ENCODE measurements at regions not wholly inside any gene's neighbourhood (a gene's known extent, or its start where the extent isn't known, plus 50 kb on each side); places are given as distances from the start of the nearest gene placed in this dataset.

GRCh38 chr22:19643448-19644313, 70.6 kb upstream of the SEPTIN5 start:
- TF ChIP-seq CTCF (IDR thresholded peaks at IDR 0.05; ENCODE audit: low read depth, low read length, missing control alignments) = no peak
- H3K4me3 ChIP-seq (replicated peaks; ENCODE audit: low read depth, low read length) = no peak overlapping the region
- no peak for DNase-seq (ENCODE audit: extremely low read depth, low read depth)

- DNase-seq (ENCODE audit: extremely low read depth, low read depth) = no peak
These were observed 69.7 kb upstream of the SEPTIN5 start for GRCh38 chr22:19644314-19645223.

GRCh38 chr22:19645391-19645790, 68.9 kb upstream of the SEPTIN5 start:
- DNase-seq (ENCODE audit: extremely low read depth, low read depth) = no peak
- no peak overlapping the region for H3K4me3 ChIP-seq (replicated peaks; ENCODE audit: low read depth, low read length)
- no peak for TF ChIP-seq CTCF (IDR thresholded peaks at IDR 0.05; ENCODE audit: low read depth, low read length, missing control alignments)

More at GRCh38 chr22:19644314-19645223, 69.7 kb upstream of the SEPTIN5 start:
- no peak for TF ChIP-seq CTCF (IDR thresholded peaks at IDR 0.05; ENCODE audit: low read depth, low read length, missing control alignments)
- no peak overlapping the region for H3K4me3 ChIP-seq (replicated peaks; ENCODE audit: low read depth, low read length)

- no peak for TF ChIP-seq CTCF (IDR thresholded peaks at IDR 0.05; ENCODE audit: low read depth, low read length, missing control alignments)
- H3K4me3 ChIP-seq (replicated peaks; ENCODE audit: low read depth, low read length) = no peak overlapping the region
- no peak for DNase-seq (ENCODE audit: extremely low read depth, low read depth)
These were observed 68.4 kb upstream of the SEPTIN5 start for GRCh38 chr22:19645905-19646304.

GRCh38 chr22:19646383-19646782, 67.9 kb upstream of the SEPTIN5 start:
- H3K4me3 ChIP-seq (replicated peaks; ENCODE audit: low read depth, low read length) = no peak overlapping the region
- no peak for TF ChIP-seq CTCF (IDR thresholded peaks at IDR 0.05; ENCODE audit: low read depth, low read length, missing control alignments)

GRCh38 chr22:19648419-19648929, 65.8 kb upstream of the SEPTIN5 start:
- DNase-seq (ENCODE audit: extremely low read depth, low read depth) = no peak
- H3K4me3 ChIP-seq (replicated peaks; ENCODE audit: low read depth, low read length) = no peak overlapping the region
- no peak for TF ChIP-seq CTCF (IDR thresholded peaks at IDR 0.05; ENCODE audit: low read depth, low read length, missing control alignments)

More at GRCh38 chr22:19646383-19646782, 67.9 kb upstream of the SEPTIN5 start:
- no peak for DNase-seq (ENCODE audit: extremely low read depth, low read depth)
